ENCODE measurements at regions not wholly inside any gene's neighbourhood (a gene's known extent, or its start where the extent isn't known, plus 50 kb on each side); places are given as distances from the start of the nearest gene placed in this dataset.

DNA sequence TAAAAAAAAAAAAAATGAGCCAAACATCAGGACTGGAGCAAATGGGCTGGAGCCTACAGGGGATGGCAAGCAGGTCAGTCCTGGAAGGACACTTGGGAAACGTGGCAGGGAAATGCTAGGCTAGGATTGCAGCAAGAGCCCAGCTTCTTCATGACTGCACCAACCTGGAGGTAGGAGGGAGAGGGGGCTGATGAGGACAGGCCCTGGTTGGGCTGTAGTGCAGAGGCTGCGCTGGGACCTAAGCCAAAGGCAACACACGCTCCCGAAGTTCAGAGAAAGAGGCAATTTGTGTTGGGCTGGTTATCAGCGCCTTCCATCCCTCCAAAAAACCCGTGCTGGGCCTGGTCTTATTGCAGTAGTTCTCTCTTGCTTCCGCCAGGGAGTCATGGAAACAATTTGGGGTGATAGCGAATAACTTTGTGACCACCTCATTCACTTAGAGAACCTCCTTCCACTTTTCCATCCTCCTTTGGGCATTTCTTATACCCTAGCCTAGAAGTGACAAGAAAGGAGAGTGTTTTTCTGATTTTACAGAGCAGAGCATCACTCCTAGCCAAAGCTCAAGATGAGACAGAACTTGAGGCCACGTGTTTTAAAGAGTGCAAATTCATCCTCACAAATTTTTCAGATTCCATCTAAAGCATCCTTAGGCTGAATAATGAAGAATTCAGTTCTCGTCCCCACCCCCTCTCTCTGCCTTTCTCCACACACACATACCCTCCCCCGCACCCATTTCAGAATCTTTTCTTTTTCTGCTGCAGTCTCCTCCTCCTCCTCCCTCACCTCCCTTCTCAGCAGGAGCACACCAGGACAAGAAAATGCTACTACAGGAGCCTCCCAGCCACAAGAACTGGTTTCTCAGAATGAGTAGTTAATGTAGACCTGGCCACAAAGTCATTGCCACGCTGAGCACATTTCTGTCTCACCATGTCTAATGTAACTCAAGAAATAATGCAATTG lies 61.3 kb upstream of the CALM2 start (continued):
- TF ChIP-seq, protein P1, sequence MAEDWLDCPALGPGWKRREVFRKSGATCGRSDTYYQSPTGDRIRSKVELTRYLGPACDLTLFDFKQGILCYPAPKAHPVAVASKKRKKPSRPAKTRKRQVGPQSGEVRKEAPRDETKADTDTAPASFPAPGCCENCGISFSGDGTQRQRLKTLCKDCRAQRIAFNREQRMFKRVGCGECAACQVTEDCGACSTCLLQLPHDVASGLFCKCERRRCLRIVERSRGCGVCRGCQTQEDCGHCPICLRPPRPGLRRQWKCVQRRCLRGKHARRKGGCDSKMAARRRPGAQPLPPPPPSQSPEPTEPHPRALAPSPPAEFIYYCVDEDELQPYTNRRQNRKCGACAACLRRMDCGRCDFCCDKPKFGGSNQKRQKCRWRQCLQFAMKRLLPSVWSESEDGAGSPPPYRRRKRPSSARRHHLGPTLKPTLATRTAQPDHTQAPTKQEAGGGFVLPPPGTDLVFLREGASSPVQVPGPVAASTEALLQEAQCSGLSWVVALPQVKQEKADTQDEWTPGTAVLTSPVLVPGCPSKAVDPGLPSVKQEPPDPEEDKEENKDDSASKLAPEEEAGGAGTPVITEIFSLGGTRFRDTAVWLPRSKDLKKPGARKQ (CRISPR knock-in tag; IDR thresholded peaks at IDR 0.05): no peak
- TF ChIP-seq ZNF639 (CRISPR knock-in tag; conservative IDR thresholded peaks at IDR 0.05 in 1 of 2, IDR thresholded peaks at IDR 0.05 in 1 of 2) (no peak), TFE3 (CRISPR knock-in tag; IDR thresholded peaks at IDR 0.05) (no peak), NCOR1 (IDR thresholded peaks at IDR 0.05) (peak; percentile 72), ZNF184 (CRISPR knock-in tag; IDR thresholded peaks at IDR 0.05) (no peak), ATF1 (CRISPR knock-in tag; IDR thresholded peaks at IDR 0.05) (no peak), ATF1 (tag; IDR thresholded peaks at IDR 0.05) (peak; percentile 37), FOXJ2 (tag; IDR thresholded peaks at IDR 0.05) (no peak), ZNF785 (CRISPR knock-in tag; IDR thresholded peaks at IDR 0.05) (no peak), MGA (IDR thresholded peaks at IDR 0.05) (peak; percentile 88)

All from K562 (cell line).